HG03442 (cell line): ENCODE measurements at regions not wholly inside any gene's neighbourhood (a gene's known extent, or its start where the extent isn't known, plus 50 kb on each side); places are given as distances from the start of the nearest gene placed in this dataset.
A peak's percentile ranks its signal among the peaks of the same experiment; 100 is the strongest.
"Not testable (repeated sequence)": the region's sequence is repeated elsewhere in the genome, so short reads cannot be mapped to it uniquely, and the experiment has no call there.

ENCODE experiments used
- ATAC-seq: cut with Tn5 transposase; IDR thresholded peaks from one replicate; pipeline ENCODE4 v1.9.1; 2021; ENCODE audit warnings: mild to moderate bottlenecking, moderate library complexity; ENCODE audit not compliant: unreplicated experiment

DNA sequence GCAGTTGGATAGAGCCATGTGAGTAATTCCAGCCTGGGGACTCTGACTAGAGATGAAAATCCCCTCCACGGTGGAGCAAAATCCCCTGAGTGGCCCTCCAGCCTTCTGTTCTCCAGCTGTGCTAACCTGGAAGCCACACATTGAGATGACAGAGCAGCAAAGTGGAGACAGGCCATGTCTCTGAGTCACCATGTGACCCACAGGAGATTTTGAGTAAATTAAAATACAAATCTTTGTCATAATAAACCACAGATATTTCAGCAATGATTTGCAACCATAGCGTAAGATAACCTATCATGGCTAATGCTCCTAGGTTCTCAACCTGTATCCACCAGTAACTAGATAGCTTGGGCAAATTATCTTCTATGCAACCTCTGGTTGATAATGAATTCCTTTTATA is 328.3 kb upstream of the DPP6 start:
- not testable (repeated sequence) for ATAC-seq

- ATAC-seq, result not testable (repeated sequence)
These were observed 320.7 kb upstream of the DPP6 start for GRCh38 chr7:153731504-153731903.

- ATAC-seq, result not testable (repeated sequence)
These were observed 308.8 kb upstream of the DPP6 start for GRCh38 chr7:153743434-153743833.

GRCh38 chr7:153747969-153748368 is 304.2 kb upstream of the DPP6 start:
- not testable (repeated sequence) for ATAC-seq

DNA sequence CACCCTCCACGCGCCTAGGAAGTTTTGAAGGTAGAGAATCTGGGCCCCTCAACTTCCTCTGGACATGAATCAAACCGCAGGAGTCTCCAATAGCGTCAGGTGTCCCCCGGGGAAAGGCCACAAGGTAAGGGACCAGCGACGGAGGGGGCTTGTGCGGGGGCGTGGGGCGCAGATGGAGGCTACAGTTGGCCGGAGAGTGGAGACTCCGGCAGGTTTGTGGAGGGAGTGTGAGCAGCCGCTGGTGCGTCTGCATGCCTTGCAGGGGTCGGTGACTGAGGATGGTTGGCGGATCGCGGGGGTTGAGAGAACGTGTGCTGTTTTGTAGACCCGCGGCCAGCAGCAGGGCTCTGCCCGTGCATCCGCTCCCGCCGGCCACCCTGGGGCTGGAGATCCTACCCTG is 303.3 kb upstream of the DPP6 start:
- ATAC-seq, result not testable (repeated sequence)

DNA sequence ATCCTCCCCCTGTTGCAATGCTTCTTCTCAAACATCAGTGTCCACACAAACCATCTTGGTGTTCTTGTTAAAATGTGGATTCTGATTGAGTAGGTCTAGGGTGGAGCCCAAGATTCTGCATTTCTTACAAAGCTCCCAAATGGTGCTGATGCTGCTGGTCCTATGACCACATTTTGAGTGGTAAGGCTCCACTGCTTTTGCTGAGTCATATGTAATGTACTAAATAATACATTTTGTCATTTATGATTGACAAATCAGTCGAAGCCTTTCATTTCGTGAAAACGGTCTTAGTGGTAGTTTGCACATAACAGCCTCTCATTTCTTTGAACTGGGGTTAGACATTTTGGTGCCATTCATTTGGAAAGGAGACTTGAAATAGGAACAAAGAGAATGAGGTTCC is 286.3 kb upstream of the DPP6 start:
- ATAC-seq, result not testable (repeated sequence)

DNA sequence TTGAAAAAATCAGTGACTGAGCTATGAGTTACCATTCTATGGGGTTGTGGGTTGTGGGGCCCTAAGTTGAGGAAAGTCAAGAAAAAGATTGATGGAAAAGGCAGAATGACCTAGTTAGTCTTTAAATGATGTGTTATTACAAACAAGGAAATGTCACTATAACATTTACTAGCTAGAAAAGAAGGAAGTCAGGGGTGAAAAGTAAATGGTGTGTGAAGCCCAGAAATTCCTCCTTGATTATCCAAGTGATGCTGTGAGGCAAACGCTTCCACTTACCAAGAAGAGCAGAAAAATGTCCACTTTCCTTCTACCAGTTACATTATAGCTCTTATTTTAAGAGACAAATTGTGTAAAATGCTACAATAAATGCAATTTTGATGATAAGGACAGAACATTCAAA is 285.3 kb upstream of the DPP6 start:
- not testable (repeated sequence) for ATAC-seq

GRCh38 chr7:153772966-153773365 is 279.2 kb upstream of the DPP6 start:
- ATAC-seq, result no peak

GRCh38 chr7:153776940-153777339 is 275.3 kb upstream of the DPP6 start:
- peak; percentile 72 for ATAC-seq

GRCh38 chr7:153797363-153797762 is 254.8 kb upstream of the DPP6 start:
- not testable (repeated sequence) for ATAC-seq

- ATAC-seq, result no peak
These were observed 244.1 kb upstream of the DPP6 start for GRCh38 chr7:153808117-153808516.

GRCh38 chr7:153829525-153829924 is 222.7 kb upstream of the DPP6 start:
- no peak for ATAC-seq

DNA sequence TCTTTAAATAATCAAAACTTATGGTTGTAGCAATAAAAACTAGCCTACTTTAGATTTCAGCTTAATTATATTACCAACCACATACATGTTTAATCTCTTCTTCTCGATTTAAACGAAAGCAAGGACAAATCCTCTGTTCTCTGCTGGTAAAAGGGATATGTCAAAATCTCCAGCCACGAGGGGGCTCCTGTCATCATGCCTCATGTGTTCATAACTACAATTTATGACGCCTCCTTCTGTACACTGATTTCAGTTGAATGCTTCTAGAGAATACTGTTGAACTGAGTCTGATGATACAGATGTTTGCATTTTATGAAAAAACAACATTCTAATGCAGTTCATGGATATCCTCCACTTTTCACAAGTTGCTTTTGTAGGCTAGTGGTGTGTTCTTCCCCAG is 220.0 kb upstream of the DPP6 start:
- ATAC-seq, result no peak

DNA sequence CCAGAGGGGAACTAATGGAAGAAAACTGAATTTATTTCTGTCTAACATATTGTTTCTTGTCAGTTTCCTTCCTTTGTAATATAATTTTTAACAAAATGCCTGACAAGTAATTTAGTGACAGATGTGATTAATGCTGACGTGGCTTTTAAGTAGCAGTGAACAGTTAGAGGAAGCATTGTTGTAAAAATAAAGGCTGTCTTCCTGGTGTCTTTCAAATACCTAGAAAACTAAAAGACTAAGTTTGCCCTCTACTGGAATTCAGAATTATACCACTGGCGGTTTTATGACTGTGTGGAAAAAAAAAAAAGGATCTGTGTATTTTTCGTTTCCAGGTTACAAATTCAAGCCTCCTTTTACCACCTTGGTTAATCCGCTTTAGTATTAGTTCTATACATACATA is 217.1 kb upstream of the DPP6 start:
- ATAC-seq, result no peak

DNA sequence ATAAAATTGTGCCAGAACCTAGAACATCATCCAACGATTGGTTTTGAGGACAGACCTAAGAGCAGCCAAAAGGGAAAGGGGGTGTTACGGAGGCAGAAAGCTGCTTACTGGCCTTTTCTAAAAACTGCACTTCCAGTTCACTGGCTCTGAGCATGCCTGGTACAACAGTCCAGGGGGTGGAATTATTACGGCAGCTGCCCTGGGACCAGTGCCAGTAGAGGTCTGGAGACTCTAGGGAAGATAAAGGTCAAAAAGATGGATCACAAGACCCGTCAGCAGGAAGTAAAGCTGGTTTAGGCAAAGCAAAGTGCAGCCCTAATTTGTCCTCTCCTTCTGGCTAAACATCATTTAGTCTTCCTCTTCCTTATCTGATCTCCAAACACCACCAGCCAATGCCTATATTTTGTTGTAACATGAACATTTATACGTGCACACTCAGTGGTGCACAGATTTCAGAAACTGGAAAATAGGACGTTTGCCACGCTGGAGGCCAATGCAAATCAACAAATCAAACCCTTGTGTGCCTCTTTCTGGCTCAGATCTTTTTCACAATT is 216.4 kb upstream of the DPP6 start:
- no peak for ATAC-seq

GRCh38 chr7:153838591-153838990 is 213.6 kb upstream of the DPP6 start:
- ATAC-seq, result no peak

DNA sequence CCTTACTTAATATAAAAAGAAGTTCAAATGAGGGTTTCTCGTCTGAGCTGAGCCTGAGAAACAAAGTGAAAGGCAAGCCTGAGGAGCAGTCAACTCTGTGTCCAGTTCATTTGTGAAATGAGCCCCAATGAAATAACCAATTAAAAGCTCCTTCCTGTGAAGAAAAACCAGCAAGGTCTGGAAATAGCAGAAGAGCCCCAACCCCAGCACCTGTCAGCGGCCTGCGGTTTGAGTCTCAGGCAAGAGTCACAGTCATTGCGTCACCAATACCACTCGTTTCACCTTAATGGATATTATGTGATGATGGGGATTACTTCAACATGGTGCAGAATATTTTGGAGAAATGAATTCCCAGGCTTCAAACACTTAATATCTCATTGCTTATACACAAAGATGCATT is 211.3 kb upstream of the DPP6 start:
- no peak for ATAC-seq

GRCh38 chr7:153847828-153848227 is 204.4 kb upstream of the DPP6 start:
- ATAC-seq, result no peak

- ATAC-seq, result no peak
These were observed 199.9 kb upstream of the DPP6 start for GRCh38 chr7:153852261-153852660.

- no peak for ATAC-seq
These were observed 193.8 kb upstream of the DPP6 start for GRCh38 chr7:153858355-153858754.

- ATAC-seq, result no peak
These were observed 193.0 kb upstream of the DPP6 start for GRCh38 chr7:153859239-153859638.

- ATAC-seq, result no peak
These were observed 165.4 kb upstream of the DPP6 start for GRCh38 chr7:153886506-153887441.
